Liver (tissue), 8 donors: ENCODE measurements at regions not wholly inside any gene's neighbourhood (a gene's known extent, or its start where the extent isn't known, plus 50 kb on each side); places are given as distances from the start of the nearest gene placed in this dataset.

ENCODE experiments used
- DNase-seq: peaks from one replicate; pipeline ENCODE4 v3.0.0-alpha.2; 2017; ENCODE audit warnings: low spot score
- H3K27ac ChIP-seq, 2 donors: one replicate each; pipeline ENCODE4 v1.7.0; 2013; ENCODE audit warnings: inconsistent platforms in 2 of 2, low read length in 2 of 2, control low read depth in 1 of 2, low read depth in 1 of 2, mild to moderate bottlenecking in 1 of 2
- H3K27me3 ChIP-seq, 4 donors: one replicate each; pipeline versions ENCODE4 v1.6.1 to v1.7.0; 2013; ENCODE audit warnings: low read length in 3 of 4, inconsistent platforms in 1 of 4, mild to moderate bottlenecking in 1 of 4, moderate library complexity in 1 of 4; ENCODE audit not compliant: control insufficient read depth in 4 of 4, insufficient read depth in 4 of 4
- H3K36me3 ChIP-seq, 4 donors: one replicate each; pipeline versions ENCODE4 v1.6.1 to v1.7.0; 2013; ENCODE audit warnings: low read length in 3 of 4, mild to moderate bottlenecking in 3 of 4, low read depth in 1 of 4, moderate library complexity in 1 of 4; ENCODE audit not compliant: control insufficient read depth in 4 of 4, insufficient read depth in 3 of 4
- H3K4me1 ChIP-seq, 4 donors: one replicate each; pipeline versions ENCODE4 v1.6.1 to v1.7.0; 2013; ENCODE audit warnings: low read length in 3 of 4, mild to moderate bottlenecking in 3 of 4, moderate library complexity in 1 of 4; ENCODE audit not compliant: control insufficient read depth in 4 of 4, insufficient read depth in 4 of 4
- H3K4me3 ChIP-seq, 3 donors: one replicate each; pipeline versions ENCODE4 v1.6.1 to v1.7.0; 2013; ENCODE audit warnings: low read length in 3 of 3, control low read depth in 1 of 3, low read depth in 1 of 3, mild to moderate bottlenecking in 1 of 3
- H3K9ac ChIP-seq, 2 donors: one replicate each; pipeline ENCODE4 v1.7.0; 2013; ENCODE audit warnings: low read length in 2 of 2, mild to moderate bottlenecking in 2 of 2, moderate library complexity in 2 of 2, control low read depth in 1 of 2, low read depth in 1 of 2
- H3K9me3 ChIP-seq, 4 donors: one replicate each; pipeline versions ENCODE4 v1.6.1 to v1.7.0; 2013; ENCODE audit warnings: low read length in 3 of 4; ENCODE audit not compliant: control insufficient read depth in 4 of 4
- ATF3 ChIP-seq: IDR thresholded peaks from 2 replicates; pipeline ENCODE4 v1.6.1; 2016; ENCODE audit warnings: antibody characterized with exemption
- CTCF ChIP-seq: fragments of 150-350 bp; IDR thresholded peaks from 2 replicates; pipeline ENCODE4 v1.5.1; 2017; ENCODE audit warnings: improper control_type of control experiment, low read depth, low read length; ENCODE audit not compliant: missing input control
- EGR1 ChIP-seq, 2 donors: IDR thresholded peaks; 2 replicates each; pipeline ENCODE4 v1.6.1; 2016 to 2018; ENCODE audit warnings: antibody characterized with exemption in 2 of 2, low read depth in 2 of 2
- FOXA1 ChIP-seq: IDR thresholded peaks from 2 replicates; pipeline ENCODE4 v1.6.1; 2016; ENCODE audit warnings: antibody characterized with exemption
- FOXA2 ChIP-seq: IDR thresholded peaks from 2 replicates; pipeline ENCODE4 v1.6.1; 2016; ENCODE audit warnings: antibody characterized with exemption
- GABPA ChIP-seq, 2 donors: IDR thresholded peaks in 1 of 2; conservative IDR thresholded peaks in 1 of 2; 2 replicates each; pipeline ENCODE4 v1.6.1; 2016; ENCODE audit warnings: antibody characterized with exemption in 2 of 2, mild to moderate bottlenecking in 1 of 2, moderate library complexity in 1 of 2
- HNF4A ChIP-seq, 2 donors: conservative IDR thresholded peaks; 2 replicates each; pipeline ENCODE4 v1.6.1; 2016; ENCODE audit warnings: antibody characterized with exemption in 2 of 2, mild to moderate bottlenecking in 2 of 2
- HNF4G ChIP-seq: IDR thresholded peaks from 2 replicates; pipeline ENCODE4 v1.6.1; 2016; ENCODE audit warnings: antibody characterized with exemption
- JUND ChIP-seq, 2 donors: IDR thresholded peaks; 2 replicates each; pipeline ENCODE4 v1.6.1; 2016; ENCODE audit warnings: antibody characterized with exemption in 2 of 2
- MAX ChIP-seq: IDR thresholded peaks from 2 replicates; pipeline ENCODE4 v1.6.1; 2016; ENCODE audit warnings: antibody characterized with exemption
- NR2F2 ChIP-seq: IDR thresholded peaks from 2 replicates; pipeline ENCODE4 v1.6.1; 2016; ENCODE audit warnings: antibody characterized with exemption
- RAD21 ChIP-seq, 2 donors: IDR thresholded peaks; 2 replicates each; pipeline ENCODE4 v1.6.1; 2016; ENCODE audit warnings: antibody characterized with exemption in 2 of 2, mild to moderate bottlenecking in 2 of 2
- REST ChIP-seq: IDR thresholded peaks from 2 replicates; pipeline ENCODE4 v1.6.1; 2016; ENCODE audit warnings: antibody characterized with exemption, mild to moderate bottlenecking
- RXRA ChIP-seq, 2 donors: IDR thresholded peaks; 2 replicates each; pipeline ENCODE4 v1.6.1; 2017 to 2018; ENCODE audit warnings: antibody characterized with exemption in 2 of 2, mild to moderate bottlenecking in 1 of 2
- SP1 ChIP-seq: IDR thresholded peaks from 2 replicates; pipeline ENCODE4 v1.6.1; 2018; ENCODE audit warnings: antibody characterized with exemption, mild to moderate bottlenecking
- TAF1 ChIP-seq: conservative IDR thresholded peaks from 2 replicates; pipeline ENCODE4 v1.6.1; 2016; ENCODE audit warnings: antibody characterized with exemption, mild to moderate bottlenecking
- YY1 ChIP-seq: IDR thresholded peaks from 2 replicates; pipeline ENCODE4 v1.6.1; 2016; ENCODE audit warnings: antibody characterized with exemption, mild to moderate bottlenecking
- ZBTB33 ChIP-seq: IDR thresholded peaks from 2 replicates; pipeline ENCODE4 v1.6.1; 2016; ENCODE audit warnings: antibody characterized with exemption
- WGBS: extraction: QIAGEN DNeasy Blood & Tissue Kit; methylation state at CpG from one replicate; pipeline ENCODE4 v1.1.7; 2013; 5-methylcytosine and 5-hydroxymethylcytosine counted together
- donor health status: healthy.
- donor health status: healthy.
- donor health status: healthy.
- donor health status: healthy.
- donor health status: healthy.

- DNase-seq, result no peak
- no peak overlapping the region for H3K27ac ChIP-seq
Observed at GRCh38 chr11:128174465-128175291, 412.7 kb downstream of the ETS1 start.

More at GRCh38 chr11:128174465-128175291, 412.7 kb downstream of the ETS1 start:
- Histone ChIP-seq H3K36me3 (no peaks in the 10 kb centered on the region), H3K9me3 (no peaks in the 10 kb centered on the region), H3K27me3 (no peaks in the 10 kb centered on the region), H3K4me3 (no peak overlapping the region), H3K9ac (no peak overlapping the region), H3K4me1 (peaks cover 2 to 13% (median 7%) of the 10 kb centered on the region in 4 donors)
- no peak for TF ChIP-seq MAX
- no peak for TF ChIP-seq FOXA2
- TF ChIP-seq FOXA1, result no peak
- TF ChIP-seq NR2F2, result no peak
- no peak for TF ChIP-seq ATF3
- no peak for TF ChIP-seq HNF4G
- no peak for TF ChIP-seq RAD21 (IDR thresholded peaks at IDR 0.05)
- TF ChIP-seq JUND (IDR thresholded peaks at IDR 0.05), result no peak
- no peak for TF ChIP-seq TAF1
- no peak for TF ChIP-seq EGR1 (IDR thresholded peaks at IDR 0.05; ENCODE audit: low read depth in 2 of 2)
- TF ChIP-seq GABPA (IDR thresholded peaks at IDR 0.05 in 1 of 2, conservative IDR thresholded peaks at IDR 0.05 in 1 of 2), result no peak
- TF ChIP-seq HNF4A (conservative IDR thresholded peaks at IDR 0.05), result no peak
- no peak for TF ChIP-seq ZBTB33
- no peak for TF ChIP-seq CTCF
- TF ChIP-seq YY1, result no peak
- no peak for TF ChIP-seq REST
- TF ChIP-seq RXRA (IDR thresholded peaks at IDR 0.05), result no peak
- TF ChIP-seq SP1, result no peak
- 72% methylated on average over 7 of the region's 7 CpGs for WGBS
